GM23338 (cell line): ENCODE measurements at regions not wholly inside any gene's neighbourhood (a gene's known extent, or its start where the extent isn't known, plus 50 kb on each side); places are given as distances from the start of the nearest gene placed in this dataset.

ENCODE experiments used
- NANOG ChIP-seq: IDR thresholded peaks from 2 replicates; pipeline ENCODE4 v1.6.1; 2016; ENCODE audit warnings: antibody characterized with exemption, borderline replicate concordance
- TF ChIP-seq, protein P1 (sequence below): IDR thresholded peaks from one replicate; pipeline ENCODE4 v1.6.1; 2018; ENCODE audit warnings: antibody characterized with exemption; ENCODE audit not compliant: unreplicated experiment

DNA sequence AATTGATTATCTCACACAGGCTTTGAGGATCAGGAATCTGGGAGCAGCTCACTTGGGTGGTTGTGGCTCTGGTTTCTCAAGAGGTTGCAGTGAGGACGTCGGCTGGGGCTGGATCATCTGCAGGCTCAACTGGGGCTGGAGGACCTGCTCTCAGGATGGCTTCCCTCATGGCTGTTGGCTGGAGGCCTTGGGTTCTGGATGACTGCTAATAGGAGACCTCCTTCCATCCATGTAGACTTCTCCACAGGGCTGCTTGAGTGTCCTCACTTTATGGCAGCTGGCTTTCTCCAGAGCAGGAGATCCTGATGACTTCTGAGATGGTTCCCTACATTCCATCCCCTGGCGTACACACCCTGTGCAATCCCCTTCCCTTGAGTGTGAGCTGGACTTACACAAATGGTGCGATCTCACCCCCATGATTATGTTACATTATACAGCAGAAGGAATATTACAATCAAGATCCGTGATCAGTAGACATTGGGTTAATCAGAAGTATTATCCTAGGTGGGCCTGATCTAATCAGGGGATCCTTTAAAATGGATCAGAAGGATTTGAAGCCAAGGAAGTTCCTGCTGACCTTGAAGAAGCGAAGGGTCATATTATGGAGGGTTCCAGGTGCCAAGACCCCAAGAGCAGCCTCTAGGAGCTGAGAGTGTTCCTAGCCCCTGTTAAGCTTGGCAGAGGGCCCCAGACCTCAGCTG lies 122.2 kb downstream of the CXCL12 start:
- no peak for TF ChIP-seq NANOG
- TF ChIP-seq, protein P1, sequence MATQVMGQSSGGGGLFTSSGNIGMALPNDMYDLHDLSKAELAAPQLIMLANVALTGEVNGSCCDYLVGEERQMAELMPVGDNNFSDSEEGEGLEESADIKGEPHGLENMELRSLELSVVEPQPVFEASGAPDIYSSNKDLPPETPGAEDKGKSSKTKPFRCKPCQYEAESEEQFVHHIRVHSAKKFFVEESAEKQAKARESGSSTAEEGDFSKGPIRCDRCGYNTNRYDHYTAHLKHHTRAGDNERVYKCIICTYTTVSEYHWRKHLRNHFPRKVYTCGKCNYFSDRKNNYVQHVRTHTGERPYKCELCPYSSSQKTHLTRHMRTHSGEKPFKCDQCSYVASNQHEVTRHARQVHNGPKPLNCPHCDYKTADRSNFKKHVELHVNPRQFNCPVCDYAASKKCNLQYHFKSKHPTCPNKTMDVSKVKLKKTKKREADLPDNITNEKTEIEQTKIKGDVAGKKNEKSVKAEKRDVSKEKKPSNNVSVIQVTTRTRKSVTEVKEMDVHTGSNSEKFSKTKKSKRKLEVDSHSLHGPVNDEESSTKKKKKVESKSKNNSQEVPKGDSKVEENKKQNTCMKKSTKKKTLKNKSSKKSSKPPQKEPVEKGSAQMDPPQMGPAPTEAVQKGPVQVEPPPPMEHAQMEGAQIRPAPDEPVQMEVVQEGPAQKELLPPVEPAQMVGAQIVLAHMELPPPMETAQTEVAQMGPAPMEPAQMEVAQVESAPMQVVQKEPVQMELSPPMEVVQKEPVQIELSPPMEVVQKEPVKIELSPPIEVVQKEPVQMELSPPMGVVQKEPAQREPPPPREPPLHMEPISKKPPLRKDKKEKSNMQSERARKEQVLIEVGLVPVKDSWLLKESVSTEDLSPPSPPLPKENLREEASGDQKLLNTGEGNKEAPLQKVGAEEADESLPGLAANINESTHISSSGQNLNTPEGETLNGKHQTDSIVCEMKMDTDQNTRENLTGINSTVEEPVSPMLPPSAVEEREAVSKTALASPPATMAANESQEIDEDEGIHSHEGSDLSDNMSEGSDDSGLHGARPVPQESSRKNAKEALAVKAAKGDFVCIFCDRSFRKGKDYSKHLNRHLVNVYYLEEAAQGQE: no peak
